ENCODE measurements at regions not wholly inside any gene's neighbourhood (a gene's known extent, or its start where the extent isn't known, plus 50 kb on each side); places are given as distances from the start of the nearest gene placed in this dataset.

GRCh38 chr3:170806676-170807075 is 63.3 kb downstream of the RPL22L1 start:
- no peak for TF ChIP-seq SIN3A (IDR thresholded peaks at IDR 0.05; ENCODE audit: borderline replicate concordance, insufficient read depth, low read length)
- no peak for TF ChIP-seq POLR2AphosphoS5 (IDR thresholded peaks at IDR 0.05; ENCODE audit: low read depth, low read length)
- no peak for TF ChIP-seq TAF1 (IDR thresholded peaks at IDR 0.05; ENCODE audit: borderline replicate concordance, insufficient read depth, low read length)

Data from PFSK-1 (cell line).